T-helper 2 cell (primary cell): ENCODE measurements at regions not wholly inside any gene's neighbourhood (a gene's known extent, or its start where the extent isn't known, plus 50 kb on each side); places are given as distances from the start of the nearest gene placed in this dataset.
"Not testable (repeated sequence)": the region's sequence is repeated elsewhere in the genome, so short reads cannot be mapped to it uniquely, and the experiment has no call there.

Experiments used
- DNase-seq, 5 experiments: peaks; one replicate each; pipeline versions ENCODE4 v3.0.0 to v3.0.0-alpha.2; 2012 to 2022

DNA sequence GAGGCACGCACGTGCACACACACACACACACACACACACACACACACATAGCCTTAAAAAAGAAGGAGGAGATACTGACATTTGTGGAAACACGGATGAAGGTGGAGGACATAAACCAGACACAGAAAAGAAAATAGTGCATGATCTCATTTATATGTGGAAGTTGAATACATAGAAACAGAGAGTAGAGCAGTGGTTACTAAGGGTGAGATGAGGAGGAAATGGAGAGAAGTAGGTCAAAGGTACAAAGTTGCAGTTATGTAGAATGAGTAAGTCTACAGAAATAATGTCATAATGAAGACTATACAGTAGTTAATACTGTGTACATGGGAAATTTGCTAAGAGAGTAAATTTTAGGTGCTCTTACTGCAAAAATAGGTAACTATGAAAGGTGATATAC lies 412.2 kb upstream of the CDH9 start:
- DNase-seq, result no peak

DNA sequence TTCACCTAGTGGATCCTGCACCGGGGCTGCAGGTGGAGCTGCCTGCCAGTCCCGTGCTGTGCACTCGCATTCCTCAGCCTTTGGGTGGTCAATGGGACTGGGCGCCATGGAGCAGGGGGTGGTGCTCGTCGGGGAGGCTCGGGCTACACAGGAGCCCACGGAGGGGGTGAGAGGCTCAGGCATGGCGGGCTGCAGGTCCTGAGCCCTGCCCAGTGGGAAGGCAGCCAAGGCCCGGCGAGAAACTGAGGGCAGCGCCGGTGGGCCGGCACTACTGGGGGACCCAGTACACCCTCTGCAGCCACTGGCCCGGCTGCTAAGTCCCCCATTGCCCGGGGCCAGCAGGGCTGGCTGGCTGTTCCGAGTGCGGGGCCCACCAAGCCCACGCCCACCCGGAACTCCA lies 401.0 kb upstream of the CDH9 start:
- not testable (repeated sequence) for DNase-seq

DNA sequence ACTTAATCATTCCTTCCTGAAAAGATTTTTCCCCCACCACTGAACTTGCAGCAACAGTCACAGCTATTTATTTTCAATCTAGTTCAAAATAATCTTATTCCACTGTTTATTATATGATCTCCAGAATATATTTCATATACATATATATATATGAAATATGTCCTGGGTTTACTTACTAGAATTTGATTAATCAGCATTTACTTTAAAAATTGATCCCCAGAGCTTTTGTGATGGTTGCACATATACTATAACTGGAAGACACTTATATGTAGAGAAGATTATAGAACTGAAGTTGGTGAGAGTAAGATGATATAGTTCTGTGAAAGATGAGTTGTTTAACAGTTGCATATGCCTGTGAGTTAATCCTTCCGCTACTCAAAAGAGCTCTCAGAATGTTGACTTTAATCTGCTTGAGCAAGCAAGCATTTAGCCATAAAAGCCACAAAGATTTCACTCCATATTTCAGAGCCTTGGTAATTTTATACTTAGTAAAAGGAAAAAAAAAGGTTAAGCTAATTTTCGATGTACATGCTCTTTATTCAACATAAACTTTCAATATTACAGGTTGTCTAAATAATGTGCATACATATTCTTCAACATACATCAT lies 399.3 kb upstream of the CDH9 start:
- DNase-seq, result no peak

DNA sequence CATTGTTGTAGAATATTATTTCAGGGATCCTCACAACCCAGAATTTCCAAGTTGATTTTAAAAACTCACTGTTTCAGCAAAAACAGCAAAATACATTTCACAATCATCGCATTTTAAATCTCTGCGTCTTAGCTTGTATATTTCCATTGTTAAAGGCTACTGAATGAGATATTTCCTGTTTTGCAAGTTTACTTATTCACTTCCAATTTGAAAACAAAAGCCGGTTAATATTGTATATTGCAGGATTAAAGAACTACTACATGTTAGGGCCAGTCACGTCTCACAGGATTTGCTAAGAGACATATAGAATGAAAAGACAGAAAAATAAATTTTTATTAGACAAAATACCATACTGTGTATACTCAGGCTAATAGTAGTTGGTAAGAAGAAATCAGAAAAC lies 395.9 kb upstream of the CDH9 start:
- no peak for DNase-seq

DNA sequence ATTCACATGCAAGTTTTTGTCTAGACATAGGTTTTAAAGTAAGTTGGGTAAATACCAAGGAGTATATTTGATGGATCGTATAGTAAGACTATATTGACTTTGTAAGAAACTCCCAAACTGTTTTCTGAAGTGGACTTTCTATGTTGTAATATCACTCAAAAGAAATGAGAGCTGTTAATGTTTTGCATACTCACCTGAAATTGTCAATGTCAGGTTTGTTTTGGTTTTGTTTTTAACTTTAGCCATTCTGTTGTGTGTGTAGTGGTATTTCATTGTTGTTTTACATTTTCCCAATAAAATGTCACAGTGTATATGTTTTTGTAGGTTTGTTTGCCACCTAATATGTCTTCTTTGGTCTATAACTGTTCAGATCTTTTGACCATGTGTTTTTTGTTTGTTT lies 375.7 kb upstream of the CDH9 start:
- no peak for DNase-seq

DNA sequence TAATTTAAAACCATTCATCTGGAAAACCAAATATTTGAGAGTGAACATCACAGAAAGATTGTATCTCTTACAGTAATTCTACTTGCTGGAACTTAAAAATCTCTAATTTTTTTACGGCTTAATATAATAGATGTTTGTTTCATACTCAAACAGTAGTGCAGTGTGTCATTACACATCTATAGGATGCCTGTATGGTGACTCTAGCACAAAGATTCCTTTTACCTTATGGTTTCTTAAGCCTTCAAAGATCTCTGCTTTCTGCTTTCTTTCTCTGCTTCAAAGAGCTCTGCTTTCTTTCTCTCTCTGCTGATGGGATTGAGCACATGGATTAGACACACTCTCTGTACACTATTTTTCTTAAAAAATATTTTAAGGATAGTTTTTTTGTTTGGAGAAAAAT lies 374.0 kb upstream of the CDH9 start:
- DNase-seq, result no peak

DNA sequence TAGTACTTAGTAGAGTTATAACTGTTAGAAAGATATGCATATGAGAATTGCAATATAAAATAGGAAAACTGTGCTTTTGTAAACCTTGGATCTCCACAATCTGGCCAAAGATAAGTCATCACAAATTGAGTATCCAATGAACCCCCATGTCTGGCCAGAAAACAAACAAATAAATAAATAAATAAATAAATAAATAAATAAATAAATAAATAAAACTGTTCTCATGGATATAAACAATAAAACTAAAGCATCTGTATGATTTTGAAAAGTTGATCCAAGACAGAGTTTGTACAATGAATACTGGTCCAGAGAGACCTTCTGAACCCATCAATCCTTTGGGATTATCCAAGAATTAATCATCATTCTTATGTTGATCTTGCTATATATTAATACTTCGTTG lies 367.6 kb upstream of the CDH9 start:
- DNase-seq, result no peak

DNA sequence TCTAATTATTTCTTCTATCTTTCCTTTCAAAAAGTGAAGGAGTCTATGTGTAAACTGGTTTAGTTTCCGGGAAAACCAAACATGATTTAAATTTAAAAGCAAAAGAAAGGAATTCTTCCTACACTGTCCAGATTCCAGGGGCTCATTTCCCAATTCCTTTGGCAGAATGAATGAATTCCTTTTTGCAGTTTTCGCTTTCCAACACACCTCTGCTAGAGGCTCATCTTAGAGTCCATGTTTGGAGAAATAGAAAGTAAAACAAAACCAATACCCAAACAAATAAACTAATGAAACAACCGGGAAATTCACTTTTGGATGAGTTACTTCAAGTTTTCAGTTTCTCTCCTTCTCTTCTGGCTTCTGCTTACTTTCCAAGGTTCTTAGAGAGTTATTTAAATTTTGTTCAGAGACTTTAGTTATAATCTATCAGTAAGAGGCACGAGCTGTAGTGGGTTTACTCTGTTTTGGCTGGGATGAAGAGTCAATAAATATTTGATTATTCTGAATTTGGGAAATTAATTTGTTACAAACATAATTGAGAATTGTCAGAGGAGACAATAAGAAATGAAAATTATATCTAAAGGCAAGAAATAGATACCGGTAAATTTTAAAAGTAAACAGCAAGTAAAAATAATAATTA lies 365.0 kb upstream of the CDH9 start:
- no peak for DNase-seq

DNA sequence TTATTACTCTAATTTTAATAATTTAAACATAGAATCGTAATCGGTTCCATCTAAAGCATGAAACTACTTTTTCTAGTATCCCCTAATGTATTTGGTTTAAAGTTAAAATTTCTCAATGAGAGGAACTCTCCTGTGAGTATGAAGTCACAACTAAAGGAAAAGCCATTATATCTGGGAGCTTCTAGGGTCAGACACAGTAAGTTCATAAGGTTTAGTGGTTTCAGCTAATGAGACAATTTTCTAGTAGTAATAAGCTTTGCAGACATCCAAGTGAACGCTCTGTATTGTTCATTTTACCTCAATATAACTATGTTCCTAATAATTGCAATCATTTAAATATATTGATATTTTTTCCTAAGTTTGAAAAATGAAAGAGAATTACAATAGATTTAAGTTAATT lies 364.4 kb upstream of the CDH9 start:
- DNase-seq, result no peak

DNA sequence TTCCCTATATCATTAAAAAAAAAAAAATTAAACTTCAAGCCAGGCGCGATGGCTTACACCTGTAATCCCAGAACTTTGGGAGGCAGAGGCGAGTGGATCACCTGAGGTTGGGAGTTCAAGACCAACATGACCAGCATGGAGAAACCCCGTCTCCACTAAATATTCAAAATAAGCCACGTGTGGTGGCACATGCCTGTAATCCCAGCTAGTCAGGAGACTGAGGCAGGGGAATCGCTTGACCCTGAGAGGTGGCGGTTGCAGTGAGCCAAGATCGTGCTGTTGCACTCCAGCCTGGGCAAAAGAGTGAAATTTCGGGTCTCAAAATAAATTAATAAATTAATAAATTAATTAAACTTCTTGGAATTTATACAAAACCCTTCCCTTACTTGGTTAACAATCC lies 358.6 kb upstream of the CDH9 start:
- DNase-seq, result no peak

DNA sequence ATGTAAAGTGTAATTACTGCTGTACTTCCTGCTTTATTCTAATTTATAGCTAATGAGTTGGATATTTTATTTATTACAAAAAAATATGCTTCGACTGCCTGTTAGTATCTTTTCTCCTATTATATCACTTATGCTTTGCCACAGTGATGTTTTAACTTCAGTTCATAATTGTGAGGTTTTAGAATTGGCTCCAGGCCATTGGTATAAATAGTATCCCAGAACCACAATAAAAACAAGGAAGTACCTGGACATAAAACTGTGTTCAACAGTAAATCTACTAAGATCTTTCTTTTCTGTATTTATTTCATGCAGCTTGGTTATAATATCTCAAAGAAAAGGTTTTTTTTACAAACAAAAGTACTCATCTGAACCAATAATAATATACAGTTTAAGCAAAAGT lies 354.3 kb upstream of the CDH9 start:
- DNase-seq, result no peak

DNA sequence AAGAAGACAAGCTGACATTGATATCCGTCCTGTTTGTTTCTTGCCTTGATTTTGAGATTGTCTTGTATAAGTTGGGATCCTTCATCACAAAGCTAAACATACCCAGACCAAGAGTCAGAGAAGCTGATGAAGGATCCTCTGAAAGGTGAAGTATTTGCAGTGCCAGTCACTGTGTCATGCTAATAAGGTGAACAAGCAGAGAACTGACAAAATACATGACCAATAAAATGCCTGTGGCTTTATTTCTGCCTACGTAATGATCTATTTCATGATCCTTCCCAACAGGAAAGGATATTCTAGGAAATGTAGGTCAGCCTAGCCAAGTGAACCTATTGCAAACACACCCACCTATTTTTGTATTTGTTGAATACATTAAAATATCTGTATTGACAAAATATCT lies 351.3 kb upstream of the CDH9 start:
- no peak for DNase-seq

DNA sequence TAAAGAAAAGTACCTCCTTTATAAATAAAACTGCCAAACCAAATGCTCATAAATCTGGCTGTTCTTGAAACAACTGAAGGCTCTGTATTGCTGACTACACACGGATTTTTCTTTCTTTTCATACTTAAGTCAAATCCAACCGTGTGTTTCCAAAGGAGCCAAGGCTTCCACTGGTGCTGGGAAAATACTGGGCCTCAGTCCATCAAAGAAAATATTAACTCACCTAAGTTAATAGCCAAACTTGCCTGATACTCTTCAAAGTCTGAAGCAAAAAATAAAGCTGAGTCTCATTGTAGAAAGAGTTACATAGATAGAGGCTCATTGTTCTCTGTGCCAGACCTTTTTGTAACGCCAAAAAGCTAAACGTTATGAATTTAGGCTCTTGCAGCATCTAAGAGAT lies 350.4 kb upstream of the CDH9 start:
- no peak for DNase-seq

DNA sequence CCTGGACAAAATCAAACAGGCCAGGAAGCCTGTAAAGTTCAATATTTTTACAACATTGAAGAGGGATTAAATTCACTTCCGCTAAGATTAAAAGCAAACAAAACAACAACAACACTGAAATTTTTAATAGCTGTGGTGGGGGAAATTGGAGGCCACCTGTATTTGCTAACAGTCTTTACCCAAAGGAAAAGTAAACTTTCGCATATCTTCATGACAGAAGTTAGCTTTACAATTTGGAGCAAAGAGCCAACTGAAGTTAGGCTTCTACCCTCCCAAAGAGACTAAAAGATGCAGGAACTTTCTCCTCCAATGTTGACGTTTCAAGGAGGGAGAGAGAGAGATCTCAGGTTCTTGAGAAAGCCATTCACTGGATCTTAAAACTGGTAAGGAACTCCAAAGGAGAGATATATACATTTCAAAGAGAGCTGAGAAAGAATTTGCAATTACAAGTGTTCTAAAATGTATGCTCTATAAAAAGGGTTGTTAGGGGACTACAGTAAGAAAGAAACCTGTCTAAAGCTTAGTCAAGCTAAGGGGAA lies 349.2 kb upstream of the CDH9 start:
- no peak for DNase-seq

DNA sequence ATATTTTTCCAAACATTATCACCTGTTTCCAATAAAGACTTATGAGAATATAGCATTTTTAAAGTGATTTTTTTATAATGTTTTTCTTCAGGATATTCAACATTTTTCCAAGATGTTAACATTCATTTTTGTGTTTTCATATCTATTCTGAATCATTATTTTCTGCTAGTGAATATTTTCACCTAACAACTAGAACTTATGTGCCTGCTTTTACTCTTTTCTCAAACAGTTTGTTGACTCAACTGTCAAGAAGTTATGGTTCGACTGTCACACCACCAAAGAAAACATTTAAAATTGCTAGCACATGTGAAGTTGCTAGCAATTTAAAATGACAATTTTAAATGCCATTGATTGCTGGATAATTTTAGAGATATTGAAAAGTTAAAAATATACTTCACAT lies 343.3 kb upstream of the CDH9 start:
- no peak for DNase-seq

DNA sequence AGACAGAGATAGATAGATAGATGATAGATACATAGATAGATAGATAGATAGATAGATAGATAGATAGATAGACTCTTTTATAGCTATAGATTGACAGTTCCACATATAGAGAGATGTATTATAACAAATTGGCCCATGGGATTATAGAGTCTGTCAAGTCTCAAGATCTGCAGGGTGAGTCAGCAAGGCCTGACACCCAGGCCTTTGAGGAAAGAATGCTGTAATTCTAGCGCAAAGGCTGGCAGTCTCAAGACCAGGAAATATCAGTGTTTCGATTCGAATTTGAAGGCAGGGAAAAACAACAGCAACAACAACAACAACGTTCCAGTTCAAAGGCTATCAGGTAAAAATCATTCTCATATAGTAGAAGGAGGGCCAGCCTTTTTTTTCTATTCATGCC lies 339.2 kb upstream of the CDH9 start:
- DNase-seq, result no peak

DNA sequence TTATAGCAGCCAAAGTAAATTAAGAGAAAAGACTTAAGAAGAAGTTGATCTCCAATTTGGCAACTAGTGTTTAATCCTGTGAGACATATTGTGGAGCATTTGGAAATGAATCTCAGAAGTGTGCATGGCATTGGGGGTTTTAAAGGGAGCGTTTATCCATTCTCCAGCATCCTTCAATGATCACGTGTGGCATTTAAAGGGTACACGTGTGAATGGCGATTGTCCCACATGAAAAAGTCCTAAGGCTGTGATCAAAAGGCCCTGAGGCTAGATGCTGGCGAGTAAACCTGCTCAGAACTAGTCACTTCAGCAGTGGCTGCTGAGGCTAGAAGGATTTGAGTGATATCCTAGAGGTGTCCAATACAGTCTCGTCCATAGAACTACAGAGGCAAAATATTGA lies 315.6 kb upstream of the CDH9 start:
- DNase-seq, result no peak

DNA sequence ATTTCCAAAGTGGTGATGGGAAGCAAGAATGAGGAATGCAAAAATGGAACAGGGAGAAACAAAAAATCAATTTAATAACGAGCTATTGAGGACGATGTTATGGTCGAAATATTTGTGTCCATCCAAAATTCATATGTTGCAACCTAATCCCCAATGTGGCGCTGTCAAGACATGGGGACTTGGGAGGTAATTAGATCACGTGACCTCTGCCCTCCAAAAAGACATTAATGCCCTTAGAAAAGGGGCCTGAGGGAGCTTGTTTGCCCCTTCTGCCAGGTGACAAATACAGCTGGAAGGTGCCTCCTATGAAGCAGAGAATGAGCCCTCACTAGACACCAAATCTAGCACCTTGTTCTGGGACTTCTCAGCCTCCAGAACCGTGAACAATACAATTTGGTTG lies 315.2 kb upstream of the CDH9 start:
- no peak for DNase-seq

DNA sequence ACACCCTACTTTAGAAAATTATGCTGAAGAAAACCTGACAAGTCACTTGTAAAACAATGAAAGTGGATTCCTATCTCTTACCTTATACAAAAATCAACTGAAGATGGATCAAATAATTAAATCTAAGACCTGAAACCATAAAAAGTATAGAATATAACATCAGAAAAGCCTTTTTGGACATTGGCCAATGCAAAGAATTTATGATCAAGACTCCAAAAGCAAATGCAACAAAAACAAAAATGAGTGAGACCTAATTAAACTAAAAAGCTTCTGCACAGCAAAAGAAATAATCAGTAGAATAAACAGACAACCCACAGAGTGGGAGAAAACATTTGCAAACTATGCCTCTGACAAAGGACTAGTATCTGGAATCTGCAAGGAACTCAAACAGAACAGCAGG lies 303.0 kb upstream of the CDH9 start:
- no peak for DNase-seq

DNA sequence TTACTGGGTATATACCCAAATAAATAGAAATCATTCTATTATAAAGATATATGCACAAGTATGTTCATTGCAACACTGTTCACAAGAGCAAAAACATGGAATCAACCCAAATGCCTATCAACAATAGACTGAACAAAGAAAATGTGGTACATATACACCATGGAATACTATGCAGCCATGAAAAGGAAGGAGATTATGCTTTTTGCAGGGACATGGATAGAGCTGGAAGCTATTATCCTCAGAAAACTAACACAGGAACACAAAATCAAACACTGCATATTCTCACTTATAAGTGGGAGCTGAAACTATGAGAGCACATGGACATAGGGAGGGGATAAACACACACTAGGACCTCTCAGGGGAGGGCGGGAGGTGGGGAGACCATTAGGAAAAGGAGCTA lies 298.4 kb upstream of the CDH9 start:
- DNase-seq, result no peak

DNA sequence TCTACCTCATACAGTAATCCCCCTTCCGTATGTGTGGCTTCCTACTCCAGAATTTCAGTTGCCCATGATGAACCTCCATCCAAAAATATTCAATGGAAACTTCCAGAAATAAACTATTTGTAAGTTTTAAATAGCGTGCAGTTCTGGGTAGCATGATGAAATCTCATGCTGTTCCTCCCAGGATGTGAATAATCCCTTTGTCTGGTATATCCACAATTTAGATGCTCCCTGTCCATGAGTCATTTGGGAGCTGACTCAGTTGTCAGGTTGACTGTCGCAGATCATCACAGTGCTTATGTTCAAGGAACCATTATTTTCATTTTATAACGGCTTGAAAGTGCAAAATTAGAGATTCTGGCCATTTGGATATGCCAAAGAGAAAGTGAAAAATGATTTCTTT lies 290.1 kb upstream of the CDH9 start:
- no peak for DNase-seq

DNA sequence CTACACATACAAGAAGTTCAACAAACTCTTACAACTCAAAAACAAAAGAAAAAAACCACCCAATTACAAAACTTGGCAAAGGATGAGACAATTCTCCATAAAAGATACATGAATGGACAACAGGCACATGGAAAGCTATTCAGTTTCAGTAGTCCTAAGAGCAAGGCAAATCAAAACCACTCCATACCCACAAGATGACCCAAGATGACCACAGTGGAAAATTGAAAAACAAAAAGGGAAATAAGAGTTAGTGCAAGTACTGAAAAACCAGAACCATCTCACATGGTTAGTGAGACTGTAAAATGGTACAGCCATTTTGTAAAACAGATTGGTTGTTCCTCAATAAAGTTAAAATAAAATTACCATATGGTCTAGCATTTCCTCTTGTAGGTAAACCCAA lies 287.1 kb upstream of the CDH9 start:
- DNase-seq, result no peak

DNA sequence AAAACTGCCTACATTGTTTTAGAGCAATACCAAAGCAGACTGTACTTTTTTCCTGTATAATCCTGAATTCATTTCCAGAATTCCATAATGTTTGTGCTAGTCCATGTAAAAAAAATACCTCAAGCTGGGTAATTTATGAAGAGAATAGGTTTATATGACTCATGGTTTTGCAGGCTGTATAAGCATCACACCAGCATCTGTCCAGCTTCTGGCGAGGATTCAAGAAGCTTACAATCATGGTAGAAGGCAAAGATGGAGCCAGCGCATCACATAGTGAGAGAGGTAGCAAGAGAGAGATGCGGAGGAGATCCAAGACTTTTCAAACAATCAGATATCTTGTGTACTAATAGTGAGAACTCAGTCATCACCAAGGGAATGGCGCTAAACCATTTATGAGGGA lies 280.3 kb upstream of the CDH9 start:
- no peak for DNase-seq

DNA sequence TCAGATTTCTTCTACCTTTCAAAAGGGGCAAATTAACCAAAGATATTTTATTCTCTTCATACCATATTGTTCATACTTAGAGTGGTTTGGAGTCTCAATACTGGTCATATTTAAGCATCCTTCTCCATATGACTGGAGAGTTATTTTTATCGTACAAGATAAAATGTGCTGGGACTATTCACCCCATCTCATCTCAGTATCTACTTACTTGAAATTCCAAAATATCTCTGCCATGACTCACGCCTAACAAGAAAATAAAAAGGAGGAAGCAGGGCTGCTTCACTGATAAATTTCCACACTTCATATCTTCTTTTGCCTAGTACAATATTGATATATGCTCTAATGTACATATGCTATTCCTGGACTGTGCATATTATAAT lies 277.9 kb upstream of the CDH9 start:
- DNase-seq, result no peak
